ENCODE measurements at regions not wholly inside any gene's neighbourhood (a gene's known extent, or its start where the extent isn't known, plus 50 kb on each side); places are given as distances from the start of the nearest gene placed in this dataset.

DNA sequence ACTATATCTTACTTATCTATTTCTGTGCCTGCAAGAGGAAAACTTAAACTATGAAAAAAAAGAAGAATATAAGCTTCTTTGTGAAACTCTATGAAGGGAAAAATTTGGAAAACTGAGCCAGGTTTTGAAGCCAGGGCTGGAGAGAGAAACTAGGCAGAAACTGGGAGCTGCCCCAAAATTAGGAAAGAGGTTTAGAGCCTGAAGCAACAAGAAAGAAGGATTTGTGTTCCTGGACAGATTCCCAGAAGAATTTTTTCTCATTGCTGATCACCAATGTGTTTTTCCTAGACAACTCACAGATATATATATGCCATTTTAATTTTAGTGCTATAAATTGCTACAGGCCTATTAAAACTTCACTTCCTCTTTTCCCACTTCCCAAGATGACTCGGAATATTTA, 245.0 kb upstream of the GEMIN8 start:
- TF ChIP-seq POLR2A (IDR thresholded peaks at IDR 0.05; ENCODE audit: low read depth, low read length) (no peak), CEBPB (IDR thresholded peaks at IDR 0.05; ENCODE audit: low read depth, low read length) (no peak), RFX5 (IDR thresholded peaks at IDR 0.05; ENCODE audit: low read depth, low read length) (no peak), USF2 (IDR thresholded peaks at IDR 0.05; ENCODE audit: low read depth, low read length) (no peak), FOS (IDR thresholded peaks at IDR 0.05; ENCODE audit: low read depth, low read length) (no peak)
- TF ChIP-seq, protein P1, sequence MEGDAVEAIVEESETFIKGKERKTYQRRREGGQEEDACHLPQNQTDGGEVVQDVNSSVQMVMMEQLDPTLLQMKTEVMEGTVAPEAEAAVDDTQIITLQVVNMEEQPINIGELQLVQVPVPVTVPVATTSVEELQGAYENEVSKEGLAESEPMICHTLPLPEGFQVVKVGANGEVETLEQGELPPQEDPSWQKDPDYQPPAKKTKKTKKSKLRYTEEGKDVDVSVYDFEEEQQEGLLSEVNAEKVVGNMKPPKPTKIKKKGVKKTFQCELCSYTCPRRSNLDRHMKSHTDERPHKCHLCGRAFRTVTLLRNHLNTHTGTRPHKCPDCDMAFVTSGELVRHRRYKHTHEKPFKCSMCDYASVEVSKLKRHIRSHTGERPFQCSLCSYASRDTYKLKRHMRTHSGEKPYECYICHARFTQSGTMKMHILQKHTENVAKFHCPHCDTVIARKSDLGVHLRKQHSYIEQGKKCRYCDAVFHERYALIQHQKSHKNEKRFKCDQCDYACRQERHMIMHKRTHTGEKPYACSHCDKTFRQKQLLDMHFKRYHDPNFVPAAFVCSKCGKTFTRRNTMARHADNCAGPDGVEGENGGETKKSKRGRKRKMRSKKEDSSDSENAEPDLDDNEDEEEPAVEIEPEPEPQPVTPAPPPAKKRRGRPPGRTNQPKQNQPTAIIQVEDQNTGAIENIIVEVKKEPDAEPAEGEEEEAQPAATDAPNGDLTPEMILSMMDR (conservative IDR thresholded peaks at IDR 0.05; ENCODE audit: low read depth, low read length) = no peak
